SJCRH30 (cell line): ENCODE measurements at regions not wholly inside any gene's neighbourhood (a gene's known extent, or its start where the extent isn't known, plus 50 kb on each side); places are given as distances from the start of the nearest gene placed in this dataset.

Source experiments
- DNase-seq, 2 experiments: peaks; one replicate each; pipeline ENCODE4 v3.0.0-alpha.2; 2015 to 2020
- H3K27ac ChIP-seq: fragments of 250-450 bp; sonication (Bioruptor Pico); 2 replicates; pipeline ENCODE4 v1.5.1; 2020; ENCODE audit warnings: mild to moderate bottlenecking, moderate library complexity
- H3K27me3 ChIP-seq: fragments of 250-450 bp; sonication (Bioruptor Pico); 2 replicates; pipeline ENCODE4 v1.5.1; 2020; ENCODE audit warnings: mild to moderate bottlenecking, moderate library complexity
- H3K36me3 ChIP-seq: fragments of 250-450 bp; sonication (Bioruptor Pico); 2 replicates; pipeline ENCODE4 v1.5.1; 2020; ENCODE audit warnings: mild to moderate bottlenecking, moderate library complexity
- H3K4me1 ChIP-seq: fragments of 250-450 bp; sonication (Bioruptor Pico); 2 replicates; pipeline ENCODE4 v1.5.1; 2020; ENCODE audit warnings: mild to moderate bottlenecking, moderate library complexity
- H3K4me3 ChIP-seq: fragments of 250-450 bp; sonication (Bioruptor Pico); 2 replicates; pipeline ENCODE4 v1.5.1; 2020; ENCODE audit warnings: mild to moderate bottlenecking, moderate library complexity
- H3K9me3 ChIP-seq: fragments of 250-450 bp; sonication (Bioruptor Pico); replicated peaks from 2 replicates; pipeline ENCODE4 v1.5.1; 2020; ENCODE audit warnings: mild to moderate bottlenecking, moderate library complexity

DNA sequence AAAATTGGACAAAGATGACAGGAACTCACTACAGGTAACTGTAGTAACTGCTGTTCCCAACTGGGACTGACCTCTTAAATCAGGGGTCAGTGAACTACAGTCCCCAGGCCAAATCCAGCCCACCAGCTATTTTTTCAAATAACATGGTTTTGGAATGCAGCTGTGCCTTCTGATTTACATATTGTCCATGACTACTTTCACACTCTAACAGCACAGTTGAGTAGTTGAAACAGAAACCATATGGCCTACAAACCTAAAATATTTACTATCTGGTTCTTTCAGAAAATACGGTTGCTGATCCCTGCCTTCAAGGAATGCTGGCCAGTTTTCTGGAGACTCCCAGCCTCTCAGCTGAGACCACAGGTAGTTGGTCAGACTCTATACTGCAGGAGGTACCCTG, 161.5 kb upstream of the PRNP start:
- Histone ChIP-seq H3K4me1 (no peaks in the 10 kb centered on the region), H3K36me3 (no peaks in the 10 kb centered on the region), H3K27ac (no peak overlapping the region), H3K4me3 (no peak overlapping the region), H3K9me3 (no peaks in the 10 kb centered on the region), H3K27me3 (no peaks in the 10 kb centered on the region)
- no peak for DNase-seq

DNA sequence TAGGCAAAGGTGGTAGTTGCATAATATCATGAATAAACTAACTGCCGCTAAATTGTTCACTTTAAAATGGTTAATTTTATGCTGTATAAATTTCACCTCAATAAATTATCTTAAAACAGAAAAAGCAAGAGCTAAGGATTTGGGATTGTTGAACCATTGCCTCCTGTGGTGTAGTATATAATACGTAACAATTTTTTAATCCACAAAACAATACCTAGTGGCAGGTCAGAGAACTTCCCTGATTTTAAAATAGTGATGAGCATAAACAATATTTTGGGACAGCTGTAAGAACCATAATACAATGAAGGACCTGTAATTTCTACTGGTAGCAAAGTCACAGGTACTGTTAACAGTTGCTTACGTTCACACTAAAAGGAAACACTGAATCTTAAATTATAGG, 161.9 kb upstream of the PRNP start:
- H3K27ac ChIP-seq = no peak overlapping the region
- no peak overlapping the region for H3K4me3 ChIP-seq
- H3K4me1 ChIP-seq = no peaks in the 10 kb centered on the region
- DNase-seq = no peak
- H3K27me3 ChIP-seq = no peaks in the 10 kb centered on the region
- no peaks in the 10 kb centered on the region for H3K36me3 ChIP-seq
- no peaks in the 10 kb centered on the region for H3K9me3 ChIP-seq

DNA sequence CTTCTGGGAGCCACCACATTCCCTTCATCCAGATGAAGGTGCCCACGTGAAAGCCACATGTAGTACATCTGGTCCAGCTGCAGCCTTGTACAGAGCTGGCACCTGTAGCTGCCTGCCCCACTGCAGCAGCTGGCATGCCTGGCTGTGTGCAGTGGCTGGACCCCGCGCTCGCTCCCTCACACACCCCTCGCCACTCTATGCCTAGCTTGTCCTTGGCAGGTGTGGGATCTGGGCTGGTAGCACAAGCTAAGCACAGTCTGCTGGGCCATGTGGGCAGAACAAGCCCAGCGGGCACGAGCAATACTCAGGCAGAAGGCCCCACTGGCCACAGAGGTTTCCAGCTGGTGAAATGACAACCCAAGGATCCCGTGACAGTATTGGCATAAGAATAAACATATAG, 163.9 kb upstream of the PRNP start:
- no peak overlapping the region for H3K4me3 ChIP-seq
- no peaks in the 10 kb centered on the region for H3K9me3 ChIP-seq
- no peaks in the 10 kb centered on the region for H3K36me3 ChIP-seq
- H3K27me3 ChIP-seq = no peaks in the 10 kb centered on the region
- no peaks in the 10 kb centered on the region for H3K4me1 ChIP-seq
- H3K27ac ChIP-seq = no peak overlapping the region
- no peak for DNase-seq

DNA sequence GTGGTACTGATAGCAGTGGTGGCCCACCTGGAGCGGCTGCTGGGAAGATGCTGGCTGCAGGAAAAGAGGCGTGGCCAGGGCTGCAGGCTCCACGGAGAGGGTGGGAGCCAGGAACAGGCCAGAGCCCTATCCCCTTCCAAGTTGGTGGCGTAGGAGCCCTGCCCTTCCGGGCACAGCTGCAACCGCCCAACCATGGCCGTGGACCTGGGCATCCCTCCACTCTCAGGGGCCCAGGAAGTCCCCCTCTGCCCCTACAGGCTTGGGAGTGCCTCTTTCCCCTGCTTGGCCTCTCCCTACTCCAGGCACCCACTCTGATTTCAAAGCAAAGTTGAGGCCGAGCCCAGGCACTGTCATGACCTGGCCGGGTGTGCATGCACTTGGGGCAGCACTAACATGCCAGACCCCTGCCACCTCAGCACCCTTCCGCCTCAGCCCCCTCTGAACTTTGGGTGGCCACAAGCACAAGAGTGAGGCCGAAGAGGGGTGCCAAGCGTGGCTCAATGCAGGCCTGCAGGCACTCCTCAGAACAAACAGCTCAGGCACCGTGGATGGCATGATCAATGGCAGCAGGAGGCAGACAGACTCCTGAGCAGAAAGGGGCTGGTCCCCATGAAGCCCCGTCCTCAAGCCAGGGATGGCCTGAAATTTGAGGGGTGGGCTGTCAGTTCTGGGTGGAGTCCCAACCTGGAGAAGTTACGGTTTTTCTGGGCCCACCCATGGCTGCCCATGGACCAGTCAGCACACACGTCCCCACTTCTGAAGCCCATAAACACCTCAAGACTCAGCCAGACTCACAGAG, 164.9 kb upstream of the PRNP start:
- Histone ChIP-seq H3K36me3 (no peaks in the 10 kb centered on the region), H3K9me3 (no peaks in the 10 kb centered on the region), H3K4me3 (no peak overlapping the region), H3K27ac (no peak overlapping the region), H3K4me1 (no peaks in the 10 kb centered on the region), H3K27me3 (no peaks in the 10 kb centered on the region)
- DNase-seq = no peak

DNA sequence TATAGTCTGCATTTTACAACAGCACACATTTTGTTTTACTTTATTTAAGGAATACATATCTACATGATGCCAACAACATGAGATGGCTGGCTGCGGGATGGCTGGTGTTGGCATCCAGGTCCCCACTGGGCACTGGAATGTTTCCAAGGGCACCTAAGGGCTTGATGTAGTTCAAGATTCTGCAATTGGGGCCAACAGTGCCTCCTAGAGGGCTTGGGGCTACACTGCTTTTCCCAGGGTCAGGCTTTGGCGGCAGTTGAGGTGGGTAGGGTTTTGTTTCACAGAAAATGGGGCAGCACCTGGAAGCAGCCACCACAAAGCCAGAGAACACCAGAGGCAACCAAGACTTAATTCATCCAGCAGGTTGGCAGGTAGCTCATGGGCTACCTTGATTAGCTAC, 166.7 kb upstream of the PRNP start:
- Histone ChIP-seq H3K4me1 (no peaks in the 10 kb centered on the region), H3K9me3 (no peaks in the 10 kb centered on the region), H3K36me3 (no peaks in the 10 kb centered on the region), H3K27ac (no peak overlapping the region), H3K4me3 (no peak overlapping the region), H3K27me3 (no peaks in the 10 kb centered on the region)
- DNase-seq = peak in 1 of 2 experiments; percentile 39

DNA sequence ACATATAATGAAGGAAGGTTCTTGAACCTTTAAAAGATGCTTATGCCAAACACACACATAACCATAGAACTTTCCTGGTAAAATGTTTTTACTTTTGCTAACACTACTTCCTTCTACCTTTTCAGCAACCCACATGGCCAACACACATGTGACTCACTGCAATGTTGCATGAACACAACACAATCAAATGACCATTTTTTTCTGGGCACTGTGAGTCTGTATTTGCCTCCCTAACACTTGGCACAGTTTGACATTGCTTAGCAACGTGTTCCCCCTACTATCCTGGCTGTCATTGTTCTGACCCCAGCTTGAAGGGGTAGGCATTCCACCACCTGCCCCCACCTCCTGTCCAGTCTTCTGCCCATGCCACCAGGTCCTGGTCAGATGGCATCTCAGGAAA, 169.4 kb upstream of the PRNP start:
- no peak overlapping the region for H3K4me3 ChIP-seq
- H3K4me1 ChIP-seq = peaks cover 13% of the 10 kb centered on the region
- DNase-seq = no peak
- no peaks in the 10 kb centered on the region for H3K9me3 ChIP-seq
- H3K27me3 ChIP-seq = no peaks in the 10 kb centered on the region
- no peak overlapping the region for H3K27ac ChIP-seq
- H3K36me3 ChIP-seq = no peaks in the 10 kb centered on the region

DNA sequence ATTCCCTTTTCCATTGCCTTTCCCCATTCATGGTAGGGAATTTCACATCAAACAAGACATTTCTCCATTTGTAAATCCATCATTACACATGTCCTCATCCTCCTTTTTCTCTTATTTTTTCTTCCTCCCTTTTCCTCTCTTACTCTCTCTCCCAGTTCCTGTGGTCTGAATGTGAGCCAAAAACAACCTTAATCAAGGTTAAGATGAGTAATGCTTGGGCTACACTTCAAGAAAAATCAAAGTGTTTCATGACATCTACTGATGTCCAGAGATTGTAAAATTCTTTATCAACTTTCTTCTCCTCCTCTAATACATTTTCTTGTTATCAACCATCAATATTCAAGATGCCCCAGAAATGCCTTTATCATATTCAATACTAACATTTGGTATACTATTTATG, 172.5 kb upstream of the PRNP start:
- no peaks in the 10 kb centered on the region for H3K36me3 ChIP-seq
- no peak for DNase-seq
- H3K4me3 ChIP-seq = no peak overlapping the region
- peaks cover 13% of the 10 kb centered on the region for H3K4me1 ChIP-seq
- 0 out of 2 replicates have a peak, but pooled peaks cover 4% of the 10 kb centered on the region for H3K9me3 ChIP-seq
- no peaks in the 10 kb centered on the region for H3K27me3 ChIP-seq
- H3K27ac ChIP-seq = peak overlapping the region; percentile 7

DNA sequence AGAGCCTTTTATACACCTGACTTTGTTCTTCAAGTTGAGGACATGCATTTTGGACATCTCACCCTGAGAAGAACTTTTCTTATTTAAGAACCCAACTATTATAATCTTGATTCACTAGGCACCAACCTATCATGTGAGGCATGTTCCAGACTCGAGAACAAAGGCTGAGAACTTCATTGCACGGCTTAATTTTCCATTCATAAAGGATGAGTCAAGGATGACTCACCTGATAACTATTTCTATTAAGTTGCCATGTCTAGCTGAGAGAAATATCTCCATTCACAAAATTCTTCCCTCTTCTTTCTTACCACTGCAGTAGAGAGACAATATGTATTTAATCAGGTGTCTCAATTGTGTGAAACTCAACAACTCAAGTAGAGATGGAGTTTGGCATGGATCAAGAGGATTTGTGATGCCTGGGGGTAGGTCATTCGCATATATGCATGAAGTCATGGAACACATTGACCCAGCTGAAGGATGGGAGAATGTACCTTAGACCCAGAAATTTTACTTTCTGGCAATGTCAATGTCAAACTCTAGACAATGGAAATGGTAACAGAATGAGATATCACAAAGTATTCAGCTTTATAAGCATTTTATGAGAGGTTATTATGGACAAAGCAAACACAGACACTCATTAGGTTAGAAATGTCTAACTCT, 173.2 kb upstream of the PRNP start:
- no peaks in the 10 kb centered on the region for H3K36me3 ChIP-seq
- no peaks in the 10 kb centered on the region for H3K27me3 ChIP-seq
- 0 out of 2 replicates have a peak, but pooled peaks cover 4% of the 10 kb centered on the region for H3K9me3 ChIP-seq
- H3K27ac ChIP-seq = peak overlapping the region; percentile 24
- peaks cover 13% of the 10 kb centered on the region for H3K4me1 ChIP-seq
- DNase-seq = peak in 1 of 2 experiments; percentile 38
- H3K4me3 ChIP-seq = no peak overlapping the region

DNA sequence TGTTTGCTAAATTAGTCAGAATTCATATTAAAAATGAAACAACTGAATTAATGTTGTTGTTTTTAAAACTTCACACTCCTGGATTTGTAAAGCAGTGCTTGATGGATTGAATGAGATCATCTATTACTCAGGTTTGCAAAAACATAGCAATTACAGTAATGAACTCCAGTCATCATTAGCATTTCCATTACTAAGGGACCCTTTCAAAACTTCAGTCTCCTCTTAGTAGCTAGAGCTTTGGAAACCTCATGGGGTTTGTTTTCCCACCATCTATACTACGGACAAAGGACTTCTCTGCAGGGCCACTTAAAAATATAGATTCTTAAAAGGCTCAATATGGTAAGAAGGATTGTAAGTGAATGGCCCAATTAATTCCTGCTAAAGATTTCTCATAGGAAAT, 174.5 kb upstream of the PRNP start:
- H3K27me3 ChIP-seq = no peaks in the 10 kb centered on the region
- no peak overlapping the region for H3K4me3 ChIP-seq
- H3K9me3 ChIP-seq = 0 out of 2 replicates have a peak, but pooled peaks cover 4% of the 10 kb centered on the region
- peaks cover 13% of the 10 kb centered on the region for H3K4me1 ChIP-seq
- H3K36me3 ChIP-seq = no peaks in the 10 kb centered on the region
- no peak overlapping the region for H3K27ac ChIP-seq
- no peak for DNase-seq

DNA sequence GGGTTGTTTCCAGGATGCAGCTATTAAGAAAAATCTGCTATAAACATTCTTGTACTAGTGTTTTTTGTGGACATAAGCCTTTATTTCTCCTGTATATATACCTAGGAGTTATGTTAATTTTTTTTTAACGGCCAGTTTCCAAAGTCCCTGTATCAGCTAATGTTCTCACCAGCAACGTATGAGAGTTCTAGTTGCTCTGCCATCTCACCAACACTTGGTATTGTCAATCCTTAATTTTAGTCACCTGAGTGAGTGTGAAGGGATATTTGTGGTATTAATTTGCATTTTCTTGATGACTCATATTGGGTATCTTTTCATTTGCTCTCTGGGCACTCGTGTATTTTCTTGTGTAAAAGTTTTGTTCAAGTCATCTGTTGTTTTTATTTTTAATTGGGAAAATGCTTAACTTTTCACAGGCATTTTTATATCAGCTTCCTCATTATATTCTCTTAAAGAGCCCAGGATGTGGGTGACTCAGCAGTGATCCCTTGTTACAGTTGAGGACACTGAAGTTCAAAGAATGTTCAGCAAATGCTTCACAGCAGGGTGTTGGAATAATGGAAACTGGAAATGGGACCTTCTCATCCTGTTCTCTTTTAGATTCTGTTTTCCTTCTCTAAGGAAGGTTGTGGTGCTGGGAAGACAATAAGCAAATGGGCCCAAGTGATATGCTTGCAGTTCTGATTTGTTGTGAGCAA, 176.3 kb upstream of the PRNP start:
- no peak for DNase-seq
- H3K27me3 ChIP-seq = no peaks in the 10 kb centered on the region
- H3K4me1 ChIP-seq = peaks cover 13% of the 10 kb centered on the region
- H3K4me3 ChIP-seq = no peak overlapping the region
- no peaks in the 10 kb centered on the region for H3K36me3 ChIP-seq
- no peak overlapping the region for H3K27ac ChIP-seq
- 0 out of 2 replicates have a peak, but pooled peaks cover 4% of the 10 kb centered on the region for H3K9me3 ChIP-seq

DNA sequence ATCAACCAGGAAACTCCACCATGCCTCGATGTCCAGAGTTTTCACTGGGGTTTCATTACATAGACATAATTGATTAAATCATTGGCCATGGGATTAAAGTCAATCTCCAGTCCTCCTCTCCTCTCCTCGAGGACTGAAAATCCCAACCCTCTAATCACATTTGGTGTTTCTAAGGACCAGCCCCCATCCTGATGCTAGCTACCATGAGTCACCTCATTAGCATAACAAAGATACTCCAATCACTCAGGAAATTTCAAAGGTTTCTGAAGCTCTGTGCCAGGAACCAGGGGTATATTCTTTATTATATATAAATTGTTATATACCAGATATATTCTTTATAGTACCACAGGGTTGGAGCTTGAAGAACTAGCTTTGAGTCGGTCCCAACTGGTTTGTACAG, 177.5 kb upstream of the PRNP start:
- Histone ChIP-seq H3K4me1 (peaks cover 12% of the 10 kb centered on the region), H3K27me3 (no peaks in the 10 kb centered on the region), H3K9me3 (0 out of 2 replicates have a peak, but pooled peaks cover 4% of the 10 kb centered on the region), H3K27ac (no peak overlapping the region), H3K4me3 (no peak overlapping the region), H3K36me3 (no peaks in the 10 kb centered on the region)
- DNase-seq = no peak

DNA sequence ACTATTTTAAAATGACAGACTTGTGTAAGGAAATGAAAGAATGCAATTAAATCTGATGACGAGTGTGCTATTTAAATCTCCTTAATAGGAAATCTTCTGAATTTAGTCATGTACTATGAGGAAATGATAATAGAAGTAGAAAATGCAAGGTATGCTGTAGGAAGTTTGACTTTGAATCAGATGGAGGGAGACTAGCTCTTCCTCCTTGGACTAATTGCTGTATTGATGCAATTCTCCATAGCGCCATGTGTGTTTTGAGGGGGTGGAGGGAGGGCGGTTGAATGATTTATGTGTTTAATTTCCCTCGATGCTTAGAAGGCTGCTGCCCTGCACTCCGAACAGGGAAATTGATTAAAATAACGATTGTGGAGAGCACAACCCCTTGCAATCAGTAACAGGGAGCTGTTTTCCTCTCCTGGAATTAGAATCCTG, 179.0 kb upstream of the PRNP start:
- Histone ChIP-seq H3K27ac (no peak overlapping the region), H3K36me3 (no peaks in the 10 kb centered on the region), H3K27me3 (no peaks in the 10 kb centered on the region), H3K4me1 (no peaks in the 10 kb centered on the region; the same call in 1 of the 2 replicates), H3K9me3 (0 out of 2 replicates have a peak, but pooled peaks cover 4% of the 10 kb centered on the region), H3K4me3 (no peak overlapping the region)
- DNase-seq = no peak

DNA sequence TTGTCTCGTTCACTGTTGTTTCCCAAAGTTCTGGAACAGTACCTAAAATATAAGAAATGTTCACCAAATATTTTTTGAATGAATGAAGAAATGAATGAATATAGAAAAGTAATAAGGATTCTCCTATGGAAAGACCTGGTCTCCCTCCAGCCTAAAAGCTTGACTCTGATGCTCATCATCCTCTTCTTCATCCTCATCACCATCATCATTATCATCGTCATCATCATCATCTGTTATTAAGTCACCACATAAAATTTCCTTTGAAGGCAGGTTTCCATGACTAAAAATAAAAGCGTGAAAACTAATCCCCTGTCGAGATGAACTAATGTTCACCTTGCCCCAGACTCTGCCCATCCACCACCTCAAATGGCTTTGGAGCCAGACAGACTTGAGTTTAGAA, 181.4 kb upstream of the PRNP start:
- Histone ChIP-seq H3K4me1 (no peaks in the 10 kb centered on the region), H3K27me3 (no peaks in the 10 kb centered on the region), H3K27ac (no peak overlapping the region), H3K4me3 (no peak overlapping the region), H3K36me3 (no peaks in the 10 kb centered on the region), H3K9me3 (0 out of 2 replicates have a peak, but pooled peaks cover 4% of the 10 kb centered on the region)
- no peak for DNase-seq

DNA sequence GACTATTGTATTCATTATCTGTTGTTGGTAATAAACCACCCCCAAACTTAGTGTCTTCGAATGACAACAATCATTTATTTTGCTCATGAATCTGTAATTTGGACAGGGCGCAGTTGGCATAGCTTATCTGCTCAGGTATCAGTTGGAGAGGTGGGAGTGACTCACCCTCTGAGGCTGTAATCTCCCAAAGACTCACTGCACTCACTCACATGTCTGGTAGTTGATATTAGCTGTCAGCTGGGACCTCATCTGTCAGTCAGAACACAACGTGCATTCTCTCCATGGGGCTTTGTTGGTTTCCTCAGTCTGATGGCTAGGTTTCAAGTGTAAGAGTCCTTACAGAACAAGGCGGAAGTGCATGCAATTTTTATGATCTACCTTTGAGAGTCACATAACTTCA, 183.5 kb upstream of the PRNP start:
- Histone ChIP-seq H3K36me3 (no peaks in the 10 kb centered on the region), H3K4me1 (no peaks in the 10 kb centered on the region), H3K27me3 (no peaks in the 10 kb centered on the region), H3K9me3 (no peaks in the 10 kb centered on the region), H3K4me3 (no peak overlapping the region), H3K27ac (no peak overlapping the region)
- no peak for DNase-seq

DNA sequence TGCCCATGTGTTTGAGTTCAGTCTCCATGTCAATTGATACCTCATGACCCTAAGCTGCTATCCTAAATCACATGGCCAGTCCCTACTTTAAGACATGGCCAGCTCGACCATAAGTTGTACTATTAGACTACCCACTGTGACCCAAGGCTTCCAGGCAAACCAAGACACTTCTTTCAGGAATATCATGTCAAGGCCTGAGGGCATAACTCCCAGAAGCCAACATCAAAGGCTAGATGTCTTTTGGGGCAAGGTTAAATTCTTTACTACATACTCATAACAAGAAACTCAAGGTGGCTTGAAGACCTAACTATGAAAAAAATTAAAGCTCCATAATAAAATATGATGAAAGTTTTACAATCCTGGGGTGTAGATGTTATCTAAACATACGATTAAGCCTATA, 192.9 kb upstream of the PRNP start:
- no peaks in the 10 kb centered on the region for H3K36me3 ChIP-seq
- no peaks in the 10 kb centered on the region for H3K4me1 ChIP-seq
- no peaks in the 10 kb centered on the region for H3K9me3 ChIP-seq
- no peak for DNase-seq
- H3K4me3 ChIP-seq = no peak overlapping the region
- H3K27ac ChIP-seq = no peak overlapping the region
- H3K27me3 ChIP-seq = no peaks in the 10 kb centered on the region
